GM21526 (cell line): ENCODE measurements at regions not wholly inside any gene's neighbourhood (a gene's known extent, or its start where the extent isn't known, plus 50 kb on each side); places are given as distances from the start of the nearest gene placed in this dataset.
A peak's percentile ranks its signal among the peaks of the same experiment; 100 is the strongest.

Experiments used
- ATAC-seq: cut with Tn5 transposase; IDR thresholded peaks from one replicate; pipeline ENCODE4 v1.9.1; 2021; ENCODE audit warnings: moderate library complexity; ENCODE audit not compliant: unreplicated experiment, low FRiP score

DNA sequence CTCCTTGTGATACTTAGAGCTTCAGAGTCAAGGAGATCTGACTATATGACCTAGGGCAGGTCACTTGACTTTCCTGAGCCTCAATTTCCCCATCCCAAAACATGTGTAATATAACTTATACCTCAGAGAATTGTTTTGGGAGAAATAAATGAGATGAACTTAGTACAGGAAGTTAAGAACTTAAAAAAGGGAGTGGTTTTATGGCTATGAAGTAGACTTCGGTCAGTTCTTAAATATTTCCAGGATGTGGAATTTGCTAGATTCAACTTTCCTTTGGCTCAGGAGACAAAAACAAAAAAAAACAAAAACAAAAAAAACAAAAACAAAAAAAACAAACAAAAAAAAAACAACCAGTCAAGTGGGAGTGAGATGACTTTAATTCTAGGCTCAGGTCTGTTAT is 116.7 kb downstream of the EDEM1 start:
- no peak for ATAC-seq

DNA sequence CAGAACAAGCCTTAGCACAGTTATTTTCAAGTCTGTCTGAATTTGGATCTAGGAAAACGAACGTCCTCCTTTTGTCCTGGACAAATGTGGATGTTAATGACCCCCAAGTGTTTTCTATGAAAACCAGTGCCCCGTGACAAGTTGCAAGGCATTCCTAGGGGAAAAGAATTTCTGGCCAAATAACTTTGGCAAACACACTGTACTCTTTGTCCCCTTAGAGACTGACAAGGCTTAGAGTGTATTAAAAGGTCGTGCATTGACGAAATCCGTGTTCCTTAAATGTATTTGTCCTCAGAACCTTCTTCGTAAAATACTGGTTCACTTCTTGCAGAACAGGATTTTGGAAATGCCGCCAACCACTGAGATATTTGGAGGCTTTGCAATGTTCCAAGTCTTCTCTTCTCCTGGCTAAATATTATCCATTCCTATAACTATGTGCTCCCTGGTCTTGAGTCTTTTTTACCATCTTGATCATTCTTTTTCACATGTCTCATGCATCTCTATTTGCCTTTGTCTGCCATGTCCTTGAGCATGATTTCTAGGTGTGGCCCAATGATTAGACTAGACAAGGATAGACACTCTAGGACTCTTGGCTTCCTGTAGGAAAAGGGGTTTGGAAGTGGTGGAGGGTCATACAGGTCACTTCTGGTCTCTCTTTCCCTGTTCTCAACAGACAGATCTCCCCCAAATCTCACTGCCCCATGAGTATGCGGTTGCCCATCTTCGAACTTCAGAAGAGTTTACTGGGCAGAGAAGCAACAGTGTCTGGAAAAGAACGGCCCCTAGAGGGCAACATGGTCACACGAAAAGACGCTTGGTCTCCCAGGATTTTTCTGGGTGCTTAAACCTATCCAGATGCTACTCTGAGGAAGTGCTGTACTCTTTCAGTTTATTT is 117.5 kb downstream of the EDEM1 start:
- peak; percentile 95 for ATAC-seq

DNA sequence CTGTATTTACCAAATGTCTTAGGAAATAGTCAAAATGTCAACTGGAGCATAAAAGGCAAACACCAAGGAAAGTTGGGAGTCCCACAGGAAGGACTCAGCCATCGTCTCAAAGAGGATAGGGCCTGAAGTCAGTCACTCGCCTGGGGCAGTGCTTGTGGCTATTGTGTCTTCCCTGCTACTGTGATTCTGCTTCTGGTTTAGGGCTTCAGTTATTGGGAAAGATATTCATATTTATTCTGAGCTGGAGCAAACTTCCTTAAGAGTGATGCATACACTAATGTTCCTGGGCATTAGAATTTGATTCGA is 118.1 kb downstream of the EDEM1 start:
- peak; percentile 9 for ATAC-seq

DNA sequence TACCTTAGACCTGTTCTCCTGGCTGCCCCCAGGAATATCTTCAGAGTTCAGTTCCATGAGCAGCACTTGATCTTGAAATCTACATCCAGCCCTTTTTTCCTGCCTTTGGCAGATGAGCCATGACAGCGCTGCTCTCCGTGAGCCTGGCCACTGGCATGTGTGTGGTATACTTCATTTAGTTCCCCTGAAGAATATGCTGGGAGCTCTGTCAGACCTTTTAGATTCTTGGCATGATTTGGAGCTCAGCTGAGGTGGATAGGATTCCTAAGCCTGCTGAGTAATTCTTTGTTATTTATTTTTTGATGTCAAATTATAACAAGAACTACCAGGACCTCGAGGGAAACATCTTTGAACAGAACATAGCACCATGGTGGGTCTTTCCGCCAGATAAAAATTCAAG is 121.7 kb downstream of the EDEM1 start:
- no peak for ATAC-seq

DNA sequence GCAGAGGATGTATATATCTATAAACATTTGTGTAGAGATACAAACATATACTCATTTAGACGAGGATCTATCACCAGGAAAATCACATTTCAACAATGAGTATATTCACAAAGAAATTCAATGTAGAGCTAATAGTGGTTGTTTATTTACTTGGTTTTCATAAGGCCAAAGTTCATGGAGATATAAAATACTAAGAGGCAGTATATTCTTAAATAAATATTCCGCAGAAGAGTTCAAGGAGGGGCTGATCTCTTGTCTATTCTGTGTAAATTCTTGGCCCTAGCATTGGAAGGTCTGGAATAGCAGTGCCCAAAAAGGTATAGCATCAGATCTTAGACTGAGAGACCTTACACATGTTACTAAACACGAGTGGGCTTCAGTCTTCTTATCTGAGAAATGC is 122.1 kb downstream of the EDEM1 start:
- no peak for ATAC-seq

DNA sequence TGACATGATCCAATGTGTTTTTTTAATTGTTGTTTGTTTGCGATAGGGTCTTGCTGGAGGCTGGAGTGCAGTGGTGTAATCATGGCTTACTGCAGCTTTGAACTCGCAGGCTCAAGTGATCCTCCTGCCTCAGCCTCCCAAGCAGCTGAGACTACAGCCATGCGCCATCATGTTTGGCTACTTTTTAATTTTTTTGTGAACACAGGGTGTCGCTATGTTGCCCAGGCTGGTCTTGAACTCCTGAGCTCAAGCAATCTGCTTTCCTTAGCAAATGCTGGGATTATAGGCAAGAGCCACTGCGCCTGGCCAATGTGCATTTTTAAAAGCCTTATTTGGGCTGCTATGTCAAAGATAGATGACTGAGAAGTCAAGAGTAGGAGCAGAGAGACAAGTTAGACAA is 123.0 kb downstream of the EDEM1 start:
- ATAC-seq: no peak

DNA sequence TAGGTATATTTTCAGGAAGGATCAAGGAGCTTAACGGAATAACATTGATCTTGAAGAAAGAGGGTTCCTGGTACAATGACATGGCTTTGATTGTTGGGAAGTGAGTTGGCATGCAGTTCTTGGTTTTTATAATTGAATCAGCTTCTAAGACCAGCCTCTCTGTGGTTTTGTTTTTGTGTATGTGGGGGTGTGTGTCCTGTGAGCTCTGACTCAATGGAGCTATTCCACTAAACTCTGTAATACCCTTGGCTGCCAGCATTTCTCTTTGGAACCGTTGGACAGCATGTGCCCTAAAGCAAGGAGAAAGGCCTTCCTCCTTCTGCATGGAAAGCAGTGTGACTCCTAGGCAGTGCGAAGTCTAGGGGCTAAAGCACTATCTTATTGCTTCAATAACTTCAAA is 124.8 kb downstream of the EDEM1 start:
- ATAC-seq: no peak

DNA sequence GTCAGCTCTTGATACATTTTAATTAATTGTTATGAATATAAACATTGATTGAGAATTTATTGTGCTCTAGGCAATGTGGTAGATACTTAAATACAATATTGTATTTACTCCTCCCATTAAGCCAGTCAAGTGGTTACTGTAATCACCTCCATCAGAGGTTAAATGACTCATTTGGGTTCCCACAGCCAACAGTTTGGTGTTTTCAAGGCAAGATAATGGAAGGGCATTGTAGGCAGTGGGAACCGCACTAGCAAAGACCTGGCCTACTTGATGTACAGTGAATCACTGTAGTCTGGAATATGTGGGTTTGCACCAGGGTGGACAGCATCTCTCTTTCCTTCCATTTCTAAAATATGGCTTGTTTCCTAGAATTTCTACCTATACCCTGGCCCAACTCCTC is 127.4 kb downstream of the EDEM1 start:
- no peak for ATAC-seq

DNA sequence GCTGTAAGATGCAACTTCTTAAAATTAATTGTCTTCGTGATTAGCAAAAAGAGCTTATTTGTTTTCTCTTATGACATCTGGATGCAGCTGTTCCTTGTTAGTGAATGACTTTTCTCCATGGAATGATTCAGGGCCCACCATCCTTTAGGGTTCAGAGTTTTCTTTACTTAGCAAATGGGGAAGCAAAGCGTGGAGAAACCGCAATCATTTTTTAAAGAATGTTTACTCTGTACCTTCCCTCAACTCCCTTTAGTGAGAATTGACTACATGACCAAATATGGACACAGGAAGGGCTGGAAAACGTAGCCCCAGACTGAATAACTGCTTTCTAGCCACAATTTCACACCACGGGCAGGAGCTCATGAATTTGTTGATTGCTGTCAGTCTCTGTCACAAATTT is 130.1 kb downstream of the EDEM1 start:
- no peak for ATAC-seq

DNA sequence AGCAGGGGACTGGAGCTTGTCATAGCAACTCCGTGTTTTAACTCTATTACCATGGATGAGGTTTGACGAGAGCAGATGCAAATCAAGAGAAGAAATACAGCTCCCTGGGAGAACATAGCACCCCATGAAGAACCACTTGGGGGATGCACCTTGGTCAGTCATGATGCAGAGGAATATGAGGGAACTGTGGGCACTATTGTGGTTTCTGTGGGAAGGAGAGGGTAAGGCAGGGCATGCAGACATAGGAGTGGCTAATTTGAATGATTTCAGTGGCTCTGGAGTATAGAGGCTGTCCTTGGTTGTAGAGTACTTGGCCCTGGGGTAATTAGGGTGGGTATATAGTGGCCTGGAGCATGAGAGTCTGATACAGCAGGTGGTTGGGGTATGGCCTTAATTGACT is 131.9 kb downstream of the EDEM1 start:
- no peak for ATAC-seq

DNA sequence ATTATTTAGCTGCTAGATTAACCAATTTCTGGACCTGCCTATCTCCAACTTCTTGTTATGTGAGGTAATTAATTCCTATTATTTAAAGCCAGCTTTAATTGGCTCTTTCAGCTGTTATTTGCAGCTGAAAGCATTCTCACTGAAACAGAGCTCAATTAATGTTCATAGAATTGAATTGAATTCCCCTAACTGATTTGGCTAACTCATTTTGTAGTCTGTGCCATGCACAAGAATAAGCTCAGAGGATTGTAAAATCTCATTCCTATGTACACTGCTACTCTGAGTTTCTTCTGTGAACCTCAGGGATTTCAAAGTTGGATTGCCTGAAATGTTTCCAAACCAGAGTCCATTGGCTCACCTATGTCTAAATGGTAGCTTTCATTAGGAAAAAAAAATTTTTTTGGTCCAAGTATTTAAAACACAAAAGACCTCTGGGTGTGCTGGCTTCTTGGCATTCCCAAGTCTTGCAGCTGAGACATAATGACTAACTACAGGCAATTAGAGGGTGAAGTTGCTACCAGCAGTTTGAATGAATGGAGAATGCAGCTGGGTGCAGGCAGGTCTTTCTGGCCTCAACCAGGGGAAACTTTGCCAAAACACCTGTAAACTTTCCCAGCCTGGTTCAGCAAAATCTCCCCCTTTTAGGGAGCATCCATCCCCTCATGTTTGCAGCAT is 134.3 kb downstream of the EDEM1 start:
- no peak for ATAC-seq

DNA sequence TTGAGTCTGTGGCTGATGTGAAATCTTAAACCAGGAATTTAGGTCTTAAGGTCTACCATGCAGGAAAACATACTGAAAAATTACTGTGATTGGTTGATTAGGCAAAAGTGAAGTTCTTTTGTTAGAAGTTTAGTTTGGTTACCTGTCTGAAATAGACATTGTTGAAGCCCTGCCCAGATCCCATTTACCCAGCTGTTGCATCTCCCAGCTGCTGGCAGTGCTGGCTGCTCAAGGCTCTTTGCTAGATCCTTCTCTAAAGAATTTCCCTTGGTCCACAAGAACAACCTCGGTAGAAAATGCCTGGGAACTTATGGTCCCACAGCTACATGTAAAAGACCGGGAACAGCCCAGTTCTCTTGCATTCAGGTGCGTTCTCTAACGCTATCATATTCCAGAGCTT is 137.3 kb downstream of the EDEM1 start:
- ATAC-seq: no peak

DNA sequence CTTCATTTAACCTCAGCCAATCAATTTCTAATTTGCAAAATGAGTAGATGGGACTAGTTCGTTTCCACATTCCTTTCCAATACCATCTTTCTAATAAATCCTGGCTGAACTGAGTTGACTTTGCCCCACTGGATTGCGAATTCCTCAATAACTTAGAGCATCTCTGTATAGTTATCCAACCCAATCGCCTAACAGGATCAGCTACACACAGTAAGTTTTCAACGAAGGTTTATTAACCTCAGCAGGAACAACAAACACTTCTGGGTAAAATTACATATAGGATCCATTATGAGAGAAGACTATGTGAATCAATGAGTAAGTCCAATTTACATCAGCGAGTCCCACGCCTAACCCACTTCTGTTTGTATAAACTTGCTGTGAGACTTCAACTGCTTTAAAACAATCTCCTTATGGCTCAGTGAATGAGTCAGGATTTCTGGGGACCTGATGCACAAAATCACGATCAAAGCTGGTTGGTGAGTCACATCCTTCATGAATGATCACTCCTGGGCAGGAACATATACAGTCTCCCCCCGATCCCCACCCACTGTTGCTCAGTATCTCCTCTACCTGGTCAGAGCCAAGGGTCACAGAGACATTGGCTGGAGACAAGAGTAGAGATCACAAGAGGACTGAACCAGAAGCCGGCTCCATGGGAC is 142.8 kb downstream of the EDEM1 start:
- no peak for ATAC-seq

DNA sequence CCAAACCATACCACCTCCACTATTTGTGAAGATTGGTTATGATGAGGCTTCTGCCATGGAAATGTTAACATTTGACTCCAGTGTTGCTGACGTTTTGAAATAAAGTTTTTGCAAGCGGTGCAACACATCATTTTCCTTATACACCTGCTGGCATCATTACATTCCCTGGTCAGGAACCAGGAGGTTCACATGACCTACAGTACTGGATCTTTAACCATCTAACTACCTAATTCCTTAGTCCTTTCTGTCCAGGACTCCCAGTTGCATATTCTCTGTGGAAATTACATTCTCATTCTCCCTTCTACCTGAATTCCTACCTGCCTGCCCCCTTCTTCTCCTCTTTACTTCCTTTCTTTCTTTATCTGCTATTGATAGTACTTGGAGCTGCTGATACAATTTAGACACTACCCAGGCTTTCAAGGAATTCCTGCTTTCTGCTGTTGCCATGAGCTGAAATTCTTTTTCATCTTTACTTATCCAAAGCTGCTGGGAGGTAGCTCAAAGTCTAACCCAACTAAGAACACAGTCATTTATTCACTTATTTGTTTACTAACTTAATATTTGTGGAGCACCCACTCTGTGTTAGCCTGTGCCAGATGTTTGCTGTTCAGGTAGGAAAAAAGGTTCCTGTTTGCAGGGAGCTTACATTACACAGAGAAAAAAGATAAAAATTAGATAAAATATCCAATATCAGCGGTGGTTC is 144.2 kb downstream of the EDEM1 start:
- ATAC-seq: no peak

DNA sequence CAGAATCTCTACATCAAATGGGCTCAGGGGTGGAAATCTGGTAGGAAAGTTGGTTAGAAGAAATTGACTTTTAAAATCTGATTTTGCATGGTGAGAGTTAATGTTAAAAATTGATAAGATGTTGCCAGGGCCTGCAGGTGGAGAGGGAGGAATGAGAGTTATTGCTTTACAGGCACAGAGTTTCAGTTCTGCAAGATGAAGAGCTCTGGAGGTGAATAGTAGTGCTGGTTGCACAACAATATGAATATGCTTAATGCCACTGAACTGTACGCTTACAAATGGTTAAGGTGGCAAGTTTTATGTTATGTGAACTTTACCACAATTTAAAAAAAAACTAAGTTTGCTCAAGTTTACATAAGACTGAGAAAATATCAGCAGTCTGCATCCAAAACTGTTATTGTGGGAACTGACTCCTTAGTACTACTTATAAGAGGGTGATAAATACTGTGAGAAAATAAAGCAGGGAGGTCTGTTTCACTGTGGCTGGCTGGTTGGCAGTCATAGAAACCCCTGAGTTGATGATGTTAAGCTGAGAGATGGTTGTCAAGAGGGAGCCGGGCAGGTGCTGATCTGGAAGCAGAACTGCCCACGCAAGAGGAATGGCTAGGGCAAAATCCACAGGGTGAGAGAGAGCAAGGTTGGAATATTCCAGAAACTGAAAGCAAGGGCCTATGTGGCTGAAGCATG is 144.9 kb downstream of the EDEM1 start:
- no peak for ATAC-seq

DNA sequence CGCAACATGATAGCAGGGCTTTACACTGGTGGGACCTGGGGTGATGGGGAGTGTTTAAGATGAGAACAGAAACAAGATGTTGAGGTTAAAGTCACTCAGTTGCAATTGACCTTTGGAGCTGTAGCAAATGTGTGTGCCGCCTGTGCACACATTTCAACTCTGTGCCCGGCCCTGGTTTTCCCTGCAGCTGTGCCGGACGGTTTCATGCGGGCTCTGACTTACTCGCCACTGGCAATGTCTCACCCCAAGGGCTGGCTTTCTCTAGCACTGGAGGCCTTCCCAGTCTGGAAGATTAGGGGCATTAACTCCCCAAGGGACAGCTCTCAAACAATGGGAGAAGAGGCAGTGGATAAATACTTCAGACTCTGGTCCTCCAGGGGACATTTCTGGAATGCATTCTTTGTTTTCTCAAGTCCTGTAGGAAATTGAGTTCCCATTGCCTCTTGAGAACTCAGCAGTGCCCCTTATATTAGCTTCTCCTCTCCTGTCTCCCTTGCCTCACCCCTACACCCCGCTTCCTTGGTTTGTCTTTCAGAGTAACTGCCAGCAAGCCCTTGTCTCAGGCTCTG is 152.5 kb downstream of the EDEM1 start:
- ATAC-seq: no peak

DNA sequence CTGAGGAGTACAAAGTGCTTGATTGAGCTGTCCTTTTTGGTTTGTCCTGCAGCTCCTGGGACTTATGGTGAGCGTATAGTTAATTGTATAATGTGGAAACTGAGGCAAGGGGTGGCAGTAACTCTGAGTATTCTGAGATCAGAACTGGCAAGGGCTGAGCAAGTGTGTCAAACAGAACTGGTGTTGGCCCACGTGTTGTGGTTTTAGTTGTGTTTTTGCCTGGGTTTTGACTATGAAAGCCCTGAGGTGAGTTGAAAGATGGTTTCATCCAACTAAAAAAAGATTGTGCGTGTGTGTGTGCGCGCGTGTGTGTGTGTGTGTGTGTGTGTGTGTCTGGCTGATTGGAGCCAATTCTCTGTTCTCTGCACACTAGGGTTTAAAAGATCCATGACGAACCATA is 154.1 kb downstream of the EDEM1 start:
- ATAC-seq: no peak

DNA sequence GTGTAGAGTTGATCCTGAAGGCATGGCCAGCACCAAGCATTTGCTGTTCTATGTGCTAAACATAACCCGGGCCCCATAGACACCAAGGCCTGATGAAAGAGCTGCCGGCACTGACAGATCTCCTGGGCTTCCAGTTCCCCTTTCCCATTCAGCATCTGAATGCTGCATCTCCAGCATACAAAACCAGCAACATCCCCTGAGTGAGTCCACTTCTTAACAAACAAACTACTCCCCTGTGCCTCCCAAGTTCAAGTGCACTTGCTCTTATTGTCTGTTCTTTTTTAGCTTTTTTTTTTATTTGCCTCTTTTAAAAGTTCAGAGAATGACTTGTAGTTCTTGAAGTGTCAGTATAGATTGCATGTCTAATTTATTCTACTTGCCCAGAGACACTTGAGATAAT is 156.0 kb downstream of the EDEM1 start:
- no peak for ATAC-seq

DNA sequence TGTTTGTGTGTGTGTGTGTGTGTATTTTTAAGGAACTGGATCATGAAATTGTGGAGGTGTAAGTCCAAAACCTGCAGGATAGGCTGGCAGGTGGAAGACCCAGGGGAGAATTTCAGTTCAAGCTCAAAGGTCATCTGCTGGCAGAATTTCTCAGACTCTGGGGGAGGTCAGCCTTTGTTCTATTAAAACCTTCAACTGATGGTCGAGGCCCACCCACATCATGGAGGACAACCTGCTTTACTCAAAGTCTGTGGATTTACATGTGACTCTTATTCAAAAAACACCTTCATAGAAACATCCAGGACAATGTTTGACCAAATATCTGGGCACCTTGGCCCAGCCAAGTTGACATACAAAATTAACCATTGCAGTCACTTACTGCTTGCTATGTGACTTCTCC is 157.2 kb downstream of the EDEM1 start:
- no peak for ATAC-seq

DNA sequence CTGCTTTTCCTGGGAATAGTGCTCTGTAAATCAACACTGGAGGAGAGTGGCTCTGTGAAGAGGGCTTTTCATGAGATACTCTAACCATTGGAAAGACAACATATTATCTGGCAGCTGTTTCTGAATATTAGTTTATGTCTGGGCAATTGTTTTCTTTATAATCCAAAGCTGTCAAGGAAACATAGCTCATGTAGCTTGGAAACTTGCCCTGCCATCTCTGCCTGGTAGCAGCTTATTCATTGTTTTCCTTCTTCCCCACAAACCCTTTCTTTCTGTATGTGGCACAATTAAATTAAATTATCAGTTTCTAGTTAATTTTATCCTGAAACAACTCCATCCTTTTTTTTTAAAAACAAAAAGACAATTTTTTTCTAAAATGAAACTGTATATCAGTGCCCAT is 160.0 kb downstream of the EDEM1 start:
- ATAC-seq: no peak
